IMR-90 (cell line): ENCODE measurements at regions not wholly inside any gene's neighbourhood (a gene's known extent, or its start where the extent isn't known, plus 50 kb on each side); places are given as distances from the start of the nearest gene placed in this dataset.

Experiments used
- CEBPB ChIP-seq: IDR thresholded peaks from 2 replicates; pipeline ENCODE4 v1.6.1; 2012; ENCODE audit warnings: low read depth, low read length, improper control_type of control experiment
- CHD1 ChIP-seq: IDR thresholded peaks from 2 replicates; pipeline ENCODE4 v1.6.1; 2012; ENCODE audit warnings: low read depth, low read length, improper control_type of control experiment
- CTCF ChIP-seq: conservative IDR thresholded peaks from 2 replicates; pipeline ENCODE4 v1.5.1; 2012; ENCODE audit warnings: mild to moderate bottlenecking, low read depth, low read length, improper control_type of control experiment
- MAFK ChIP-seq: IDR thresholded peaks from 2 replicates; pipeline ENCODE4 v1.6.1; 2012; ENCODE audit warnings: low read depth, low read length, improper control_type of control experiment
- POLR2A ChIP-seq: IDR thresholded peaks from 2 replicates; pipeline ENCODE4 v1.6.1; 2012; ENCODE audit warnings: mild to moderate bottlenecking, low read depth, low read length
- RAD21 ChIP-seq: IDR thresholded peaks from 2 replicates; pipeline ENCODE4 v1.6.1; 2012; ENCODE audit warnings: low read length, improper control_type of control experiment
- RCOR1 ChIP-seq: IDR thresholded peaks from 2 replicates; pipeline ENCODE4 v1.6.1; 2012; ENCODE audit warnings: mild to moderate bottlenecking, low read length, improper control_type of control experiment; ENCODE audit not compliant: insufficient replicate concordance
- RFX5 ChIP-seq: IDR thresholded peaks from 2 replicates; pipeline ENCODE4 v1.8.0; 2012; ENCODE audit warnings: low read depth, mild to moderate bottlenecking, low read length, moderate library complexity

- no peak for TF ChIP-seq CTCF
- TF ChIP-seq POLR2A: no peak
- TF ChIP-seq CEBPB: no peak
- no peak for TF ChIP-seq RCOR1
- TF ChIP-seq CHD1: no peak
- no peak for TF ChIP-seq RAD21
- no peak for TF ChIP-seq RFX5
- no peak for TF ChIP-seq MAFK
Observed at GRCh38 chrX:36927712-36928111, 80.5 kb upstream of the FAM47C start.
